ENCODE measurements at regions not wholly inside any gene's neighbourhood (a gene's known extent, or its start where the extent isn't known, plus 50 kb on each side); places are given as distances from the start of the nearest gene placed in this dataset.

DNA sequence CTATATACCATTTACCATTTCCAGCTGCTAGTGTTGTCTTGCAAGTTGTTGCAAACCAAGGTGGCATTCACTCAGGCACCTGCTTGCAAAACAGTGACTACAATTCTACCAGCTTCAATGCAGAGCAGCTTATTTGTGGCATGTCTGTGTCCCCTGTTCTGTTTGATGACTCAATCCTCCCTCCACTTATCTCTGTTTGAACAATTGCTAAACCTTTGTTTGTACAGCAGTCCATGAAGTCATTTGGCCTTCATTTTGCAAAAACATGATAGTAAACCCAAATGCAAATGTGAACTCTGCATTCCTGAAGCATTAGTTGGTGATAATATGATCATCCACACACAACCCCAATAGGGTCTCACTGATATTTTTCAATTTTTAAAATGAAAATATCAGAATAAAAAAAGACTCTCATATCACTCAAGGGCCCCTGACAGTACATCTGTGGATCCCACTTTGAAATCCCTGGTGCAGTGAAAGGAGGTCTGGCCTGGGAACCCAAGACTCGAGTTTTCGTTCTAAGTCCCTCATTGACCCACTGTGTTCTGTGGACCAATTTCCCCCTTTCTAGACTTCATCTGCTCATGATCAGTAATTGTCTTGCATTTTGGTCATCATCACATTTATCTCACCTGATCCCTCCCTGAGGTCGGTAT is 425.4 kb downstream of the RPS24 start:
- H3K27me3 ChIP-seq (ENCODE audit: insufficient read depth, low read length, poor library complexity) = no peaks in the 10 kb centered on the region
- no peaks in the 10 kb centered on the region for H3K79me2 ChIP-seq (ENCODE audit: control insufficient read depth, insufficient read depth, low read length)
- DNase-seq = no peak
- H4K5ac ChIP-seq (ENCODE audit: low read length) = no peak overlapping the region
- no peak overlapping the region for H3K9ac ChIP-seq (ENCODE audit: low read length)
- H3K27ac ChIP-seq (ENCODE audit: low read depth, low read length) = no peak overlapping the region
- H3K4me3 ChIP-seq (ENCODE audit: low read length) = no peak overlapping the region
- no peak overlapping the region for H3K18ac ChIP-seq (ENCODE audit: low read length)
- H3K4me1 ChIP-seq (ENCODE audit: control insufficient read depth, low read depth, low read length) = no peaks in the 10 kb centered on the region
- H4K8ac ChIP-seq (ENCODE audit: low read depth, low read length) = no peak overlapping the region
- H2BK15ac ChIP-seq (replicated peaks; ENCODE audit: low read depth) = no peak overlapping the region
- H2BK120ac ChIP-seq (ENCODE audit: low read depth, low read length) = no peak overlapping the region
- no CpG with 5 or more reads among the region's 3 CpGs for WGBS (ENCODE audit: extremely low coverage, insufficient coverage, low lambda C conversion rate)
- no peak overlapping the region for H3K56ac ChIP-seq (ENCODE audit: low read length)
- no peak overlapping the region for H2AK5ac ChIP-seq (ENCODE audit: low read length)
- H3K23ac ChIP-seq (ENCODE audit: low read length) = no peak overlapping the region
- no peak overlapping the region for H3K4ac ChIP-seq (ENCODE audit: low read depth, low read length)
- H3K4me2 ChIP-seq (ENCODE audit: low read length) = no peak overlapping the region
- H3K36me3 ChIP-seq (ENCODE audit: control insufficient read depth, insufficient read depth, low read length) = no peaks in the 10 kb centered on the region
- H3K79me1 ChIP-seq (ENCODE audit: low read length) = no peaks in the 10 kb centered on the region
- no peak overlapping the region for H2BK5ac ChIP-seq (ENCODE audit: low read length)

DNA sequence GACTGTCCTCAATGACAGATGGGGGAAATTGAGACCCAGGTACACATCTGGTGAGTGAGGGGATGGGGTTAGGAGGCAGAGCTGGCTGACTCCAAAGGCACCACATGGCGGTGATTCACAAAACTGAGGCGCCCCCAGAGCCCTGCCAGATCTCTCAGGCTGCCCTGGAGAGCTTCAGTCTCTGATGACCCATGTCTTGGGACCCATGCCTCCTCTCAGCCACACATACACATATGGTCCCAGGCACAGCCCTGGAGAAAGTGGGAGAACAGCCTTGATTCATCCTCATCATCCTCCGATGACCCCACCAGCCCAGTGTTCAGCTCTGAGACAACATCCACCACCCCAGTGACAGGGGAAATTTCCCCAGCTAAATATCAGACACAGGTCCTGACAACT is 426.0 kb downstream of the RPS24 start:
- no peak overlapping the region for H3K4me2 ChIP-seq (ENCODE audit: low read length)
- no peak overlapping the region for H2BK15ac ChIP-seq (replicated peaks; ENCODE audit: low read depth)
- DNase-seq = no peak
- no peak overlapping the region for H3K18ac ChIP-seq (ENCODE audit: low read length)
- no peaks in the 10 kb centered on the region for H3K79me1 ChIP-seq (ENCODE audit: low read length)
- no peaks in the 10 kb centered on the region for H3K4me1 ChIP-seq (ENCODE audit: control insufficient read depth, low read depth, low read length)
- H3K27ac ChIP-seq (ENCODE audit: low read depth, low read length) = no peak overlapping the region
- no peak overlapping the region for H2AK5ac ChIP-seq (ENCODE audit: low read length)
- H3K4me3 ChIP-seq (ENCODE audit: low read length) = no peak overlapping the region
- H2BK5ac ChIP-seq (ENCODE audit: low read length) = no peak overlapping the region
- no peaks in the 10 kb centered on the region for H3K27me3 ChIP-seq (ENCODE audit: insufficient read depth, low read length, poor library complexity)
- no peak overlapping the region for H3K23ac ChIP-seq (ENCODE audit: low read length)
- no peak overlapping the region for H3K4ac ChIP-seq (ENCODE audit: low read depth, low read length)
- no peaks in the 10 kb centered on the region for H3K36me3 ChIP-seq (ENCODE audit: control insufficient read depth, insufficient read depth, low read length)
- WGBS (ENCODE audit: extremely low coverage, insufficient coverage, low lambda C conversion rate) = no CpG with 5 or more reads among the region's 3 CpGs
- H3K9ac ChIP-seq (ENCODE audit: low read length) = no peak overlapping the region
- no peak overlapping the region for H4K8ac ChIP-seq (ENCODE audit: low read depth, low read length)
- no peaks in the 10 kb centered on the region for H3K79me2 ChIP-seq (ENCODE audit: control insufficient read depth, insufficient read depth, low read length)
- H3K56ac ChIP-seq (ENCODE audit: low read length) = no peak overlapping the region
- no peak overlapping the region for H2BK120ac ChIP-seq (ENCODE audit: low read depth, low read length)
- no peak overlapping the region for H4K5ac ChIP-seq (ENCODE audit: low read length)

DNA sequence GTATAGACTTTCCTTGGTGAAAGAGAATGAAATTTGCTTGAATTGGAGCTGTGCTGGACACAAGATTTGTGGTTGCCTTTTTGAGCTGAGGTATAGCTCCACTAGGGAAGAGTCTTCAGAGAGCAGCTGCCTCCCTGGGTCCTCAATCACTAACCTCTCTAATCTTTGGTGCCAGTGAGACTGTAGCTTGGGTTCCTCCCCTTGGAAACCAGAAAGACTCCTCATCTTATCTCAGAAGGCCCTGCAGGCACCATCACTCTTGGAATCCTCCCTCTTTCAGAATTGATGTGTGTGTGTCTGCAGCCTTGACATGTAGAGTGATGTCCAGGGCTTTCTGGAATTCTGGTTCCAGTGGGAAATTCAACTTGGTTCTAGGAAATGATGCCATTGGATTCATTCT is 426.5 kb downstream of the RPS24 start:
- Histone ChIP-seq H2BK5ac (ENCODE audit: low read length) (no peak overlapping the region), H2BK120ac (ENCODE audit: low read depth, low read length) (no peak overlapping the region), H3K79me1 (ENCODE audit: low read length) (no peaks in the 10 kb centered on the region), H3K79me2 (ENCODE audit: control insufficient read depth, insufficient read depth, low read length) (no peaks in the 10 kb centered on the region), H4K5ac (ENCODE audit: low read length) (no peak overlapping the region), H3K18ac (ENCODE audit: low read length) (no peak overlapping the region), H3K23ac (ENCODE audit: low read length) (no peak overlapping the region), H4K8ac (ENCODE audit: low read depth, low read length) (no peak overlapping the region), H3K9ac (ENCODE audit: low read length) (no peak overlapping the region), H2AK5ac (ENCODE audit: low read length) (no peak overlapping the region), H3K27ac (ENCODE audit: low read depth, low read length) (no peak overlapping the region), H3K4me1 (ENCODE audit: control insufficient read depth, low read depth, low read length) (no peaks in the 10 kb centered on the region), H3K4me3 (ENCODE audit: low read length) (no peak overlapping the region), H2BK15ac (replicated peaks; ENCODE audit: low read depth) (no peak overlapping the region), H3K36me3 (ENCODE audit: control insufficient read depth, insufficient read depth, low read length) (no peaks in the 10 kb centered on the region), H3K27me3 (ENCODE audit: insufficient read depth, low read length, poor library complexity) (no peaks in the 10 kb centered on the region), H3K4me2 (ENCODE audit: low read length) (no peak overlapping the region), H3K4ac (ENCODE audit: low read depth, low read length) (no peak overlapping the region), H3K56ac (ENCODE audit: low read length) (no peak overlapping the region)
- DNase-seq = no peak

DNA sequence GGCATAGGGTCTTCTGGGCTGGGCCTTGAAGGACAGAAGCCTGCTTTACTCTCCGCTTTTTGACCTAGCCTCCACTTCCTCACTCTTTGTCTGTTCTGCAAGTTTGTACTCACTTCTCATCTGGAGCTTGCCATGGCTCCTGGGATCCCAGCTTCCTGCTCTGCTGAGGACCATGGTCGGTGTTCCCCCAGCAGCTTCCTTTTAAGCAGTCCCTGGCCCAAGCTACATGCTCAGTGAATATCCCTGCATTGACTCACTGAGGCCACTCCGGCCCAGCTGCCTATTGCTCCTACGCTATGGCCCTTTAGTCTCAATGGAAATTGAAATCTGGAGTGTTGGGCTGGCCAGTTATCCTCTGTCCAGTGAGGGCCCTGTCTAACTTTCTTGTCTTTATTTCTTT is 427.7 kb downstream of the RPS24 start:
- Histone ChIP-seq H3K4ac (ENCODE audit: low read depth, low read length) (no peak overlapping the region), H3K79me2 (ENCODE audit: control insufficient read depth, insufficient read depth, low read length) (no peaks in the 10 kb centered on the region), H3K9ac (ENCODE audit: low read length) (no peak overlapping the region), H3K27me3 (ENCODE audit: insufficient read depth, low read length, poor library complexity) (no peaks in the 10 kb centered on the region), H4K5ac (ENCODE audit: low read length) (no peak overlapping the region), H3K23ac (ENCODE audit: low read length) (no peak overlapping the region), H3K4me1 (ENCODE audit: control insufficient read depth, low read depth, low read length) (no peaks in the 10 kb centered on the region), H2BK15ac (replicated peaks; ENCODE audit: low read depth) (no peak overlapping the region), H3K56ac (ENCODE audit: low read length) (no peak overlapping the region), H3K27ac (ENCODE audit: low read depth, low read length) (no peak overlapping the region), H2BK120ac (ENCODE audit: low read depth, low read length) (no peak overlapping the region), H3K79me1 (ENCODE audit: low read length) (no peaks in the 10 kb centered on the region), H3K4me2 (ENCODE audit: low read length) (no peak overlapping the region), H4K8ac (ENCODE audit: low read depth, low read length) (no peak overlapping the region), H3K18ac (ENCODE audit: low read length) (no peak overlapping the region), H3K4me3 (ENCODE audit: low read length) (no peak overlapping the region), H2BK5ac (ENCODE audit: low read length) (no peak overlapping the region), H2AK5ac (ENCODE audit: low read length) (no peak overlapping the region), H3K36me3 (ENCODE audit: control insufficient read depth, insufficient read depth, low read length) (no peaks in the 10 kb centered on the region)
- no CpG with 5 or more reads among the region's 4 CpGs for WGBS (ENCODE audit: extremely low coverage, insufficient coverage, low lambda C conversion rate)
- DNase-seq = no peak

DNA sequence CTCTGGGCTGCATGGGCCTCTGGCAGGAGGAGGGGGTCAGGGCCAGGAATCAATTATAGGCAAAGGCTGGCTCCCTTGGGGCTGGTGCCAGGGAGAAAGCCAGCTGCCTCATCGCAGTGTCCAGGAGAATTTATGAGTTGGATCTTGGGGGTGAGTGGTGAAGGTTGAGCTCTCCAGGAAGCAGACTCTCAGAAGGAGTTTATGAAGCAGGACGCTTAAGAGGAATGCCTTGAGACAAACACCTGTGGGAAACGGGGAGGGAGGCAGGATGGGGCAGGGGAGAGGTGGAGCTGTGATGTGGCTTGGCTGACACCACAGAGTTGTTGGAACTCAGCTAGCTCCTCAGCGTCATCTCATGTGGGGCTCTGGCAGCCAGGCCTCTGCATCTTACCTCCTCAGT is 428.5 kb downstream of the RPS24 start:
- Histone ChIP-seq H3K4me3 (ENCODE audit: low read length) (no peak overlapping the region), H2AK5ac (ENCODE audit: low read length) (no peak overlapping the region), H3K9ac (ENCODE audit: low read length) (no peak overlapping the region), H3K27me3 (ENCODE audit: insufficient read depth, low read length, poor library complexity) (no peaks in the 10 kb centered on the region), H2BK120ac (ENCODE audit: low read depth, low read length) (no peak overlapping the region), H2BK5ac (ENCODE audit: low read length) (no peak overlapping the region), H3K27ac (ENCODE audit: low read depth, low read length) (no peak overlapping the region), H3K36me3 (ENCODE audit: control insufficient read depth, insufficient read depth, low read length) (no peaks in the 10 kb centered on the region), H4K8ac (ENCODE audit: low read depth, low read length) (no peak overlapping the region), H3K79me1 (ENCODE audit: low read length) (no peaks in the 10 kb centered on the region), H3K23ac (ENCODE audit: low read length) (no peak overlapping the region), H3K56ac (ENCODE audit: low read length) (no peak overlapping the region), H3K4ac (ENCODE audit: low read depth, low read length) (no peak overlapping the region), H4K5ac (ENCODE audit: low read length) (no peak overlapping the region), H3K79me2 (ENCODE audit: control insufficient read depth, insufficient read depth, low read length) (no peaks in the 10 kb centered on the region), H3K4me2 (ENCODE audit: low read length) (no peak overlapping the region), H2BK15ac (replicated peaks; ENCODE audit: low read depth) (no peak overlapping the region), H3K18ac (ENCODE audit: low read length) (no peak overlapping the region), H3K4me1 (ENCODE audit: control insufficient read depth, low read depth, low read length) (no peaks in the 10 kb centered on the region)
- WGBS (ENCODE audit: extremely low coverage, insufficient coverage, low lambda C conversion rate) = no CpG with 5 or more reads among the region's 4 CpGs
- no peak for DNase-seq

DNA sequence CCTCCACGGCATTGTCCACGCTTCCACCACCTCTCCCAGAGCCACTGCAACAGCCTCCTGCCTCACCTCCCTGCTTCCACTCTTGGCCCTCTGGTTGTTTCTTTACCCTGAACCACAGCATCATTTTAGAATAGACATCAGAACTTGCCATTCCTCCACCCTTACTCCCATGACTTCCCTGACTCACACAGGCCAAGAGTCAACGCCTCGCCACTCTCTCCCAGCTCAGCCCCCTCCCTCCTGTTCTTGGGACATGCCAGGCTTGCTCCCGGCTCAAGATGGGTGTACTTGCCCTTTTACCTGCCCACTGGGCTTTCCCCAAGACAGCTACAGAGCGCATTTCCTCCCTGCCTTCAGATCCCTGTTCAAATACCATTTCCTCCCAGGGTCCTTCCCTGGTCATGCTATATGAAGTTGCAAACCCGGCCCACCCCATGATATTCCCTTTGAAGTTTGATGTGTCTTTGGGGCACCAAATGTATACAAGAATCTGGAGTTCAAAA is 429.1 kb downstream of the RPS24 start:
- Histone ChIP-seq H2BK120ac (ENCODE audit: low read depth, low read length) (no peak overlapping the region), H3K9ac (ENCODE audit: low read length) (no peak overlapping the region), H3K23ac (ENCODE audit: low read length) (peak overlapping the region; percentile 66), H3K56ac (ENCODE audit: low read length) (no peak overlapping the region), H2BK15ac (replicated peaks; ENCODE audit: low read depth) (no peak overlapping the region), H3K4me1 (ENCODE audit: control insufficient read depth, low read depth, low read length) (no peaks in the 10 kb centered on the region), H3K36me3 (ENCODE audit: control insufficient read depth, insufficient read depth, low read length) (no peaks in the 10 kb centered on the region), H4K8ac (ENCODE audit: low read depth, low read length) (no peak overlapping the region), H2AK5ac (ENCODE audit: low read length) (no peak overlapping the region), H3K4ac (ENCODE audit: low read depth, low read length) (no peak overlapping the region), H3K27ac (ENCODE audit: low read depth, low read length) (no peak overlapping the region), H3K18ac (ENCODE audit: low read length) (no peak overlapping the region), H2BK5ac (ENCODE audit: low read length) (no peak overlapping the region), H4K5ac (ENCODE audit: low read length) (no peak overlapping the region), H3K4me2 (ENCODE audit: low read length) (no peak overlapping the region), H3K79me1 (ENCODE audit: low read length) (no peaks in the 10 kb centered on the region), H3K4me3 (ENCODE audit: low read length) (no peak overlapping the region), H3K79me2 (ENCODE audit: control insufficient read depth, insufficient read depth, low read length) (no peaks in the 10 kb centered on the region), H3K27me3 (ENCODE audit: insufficient read depth, low read length, poor library complexity) (no peaks in the 10 kb centered on the region)
- DNase-seq = no peak
- WGBS (ENCODE audit: extremely low coverage, insufficient coverage, low lambda C conversion rate) = no CpG with 5 or more reads among the region's 7 CpGs

Data from mesendoderm (in vitro differentiated cells).